GM12874 (cell line): ENCODE measurements at regions not wholly inside any gene's neighbourhood (a gene's known extent, or its start where the extent isn't known, plus 50 kb on each side); places are given as distances from the start of the nearest gene placed in this dataset.

Source experiments
- CTCF ChIP-seq: IDR thresholded peaks from 2 replicates; pipeline ENCODE4 v1.5.1; 2011; ENCODE audit warnings: low read depth, mild to moderate bottlenecking, control low read depth, low read length, moderate library complexity; ENCODE audit not compliant: insufficient read depth

GRCh38 chr6:104143757-104144156, 716.0 kb downstream of the HACE1 start:
- no peak for TF ChIP-seq CTCF

- no peak for TF ChIP-seq CTCF
Observed at GRCh38 chr6:104134876-104135275, 724.8 kb downstream of the HACE1 start.

- no peak for TF ChIP-seq CTCF
Observed at GRCh38 chr6:104130343-104130742, 729.4 kb downstream of the HACE1 start.

- TF ChIP-seq CTCF = no peak
Observed at GRCh38 chr6:104126315-104127005, 733.3 kb downstream of the HACE1 start.

GRCh38 chr6:104123227-104123626, 736.5 kb downstream of the HACE1 start:
- no peak for TF ChIP-seq CTCF

GRCh38 chr6:104118274-104118673, 741.4 kb downstream of the HACE1 start:
- TF ChIP-seq CTCF = no peak

GRCh38 chr6:104109806-104110205, 749.9 kb downstream of the HACE1 start:
- no peak for TF ChIP-seq CTCF

GRCh38 chr6:104108634-104109033, 751.1 kb downstream of the HACE1 start:
- TF ChIP-seq CTCF = no peak
